ENCODE measurements at regions not wholly inside any gene's neighbourhood (a gene's known extent, or its start where the extent isn't known, plus 50 kb on each side); places are given as distances from the start of the nearest gene placed in this dataset.

DNA sequence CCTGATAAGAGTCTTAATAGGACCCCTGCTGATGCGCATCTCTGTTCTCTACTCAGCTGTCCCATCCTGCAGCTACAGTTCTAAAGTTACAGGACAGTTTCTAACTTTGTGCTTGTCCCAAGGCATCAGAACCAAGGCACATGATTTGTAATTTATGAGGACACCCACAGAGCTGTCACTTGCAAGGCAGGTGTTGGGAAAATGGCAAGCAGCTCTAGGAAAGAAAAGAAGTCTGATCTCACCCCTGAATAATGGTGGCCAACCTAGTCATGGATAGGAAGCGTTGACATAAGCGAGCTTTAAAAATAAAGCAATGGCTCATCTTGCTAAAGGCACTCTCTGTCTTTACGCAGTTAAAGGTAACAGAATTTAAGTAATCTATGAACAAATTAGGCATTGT lies 127.6 kb upstream of the VGLL2 start:
- Histone ChIP-seq H3K36me3 (ENCODE audit: control insufficient read depth in 2 of 3, insufficient read depth in 3 of 3, low read length in 3 of 3) (no peaks in the 10 kb centered on the region), H3K9ac (ENCODE audit: low read length in 3 of 3) (no peak overlapping the region), H3K27ac (ENCODE audit: low read depth in 2 of 2, low read length in 2 of 2) (no peak overlapping the region), H3K27me3 (ENCODE audit: control insufficient read depth, insufficient read depth, low read length) (no peaks in the 10 kb centered on the region), H3K4me1 (ENCODE audit: control insufficient read depth in 2 of 3, insufficient read depth in 2 of 3, low read depth in 1 of 3, low read length in 3 of 3) (no peaks in the 10 kb centered on the region), H3K9me3 (ENCODE audit: control insufficient read depth in 2 of 3, insufficient read depth in 1 of 3, low read length in 3 of 3) (no peaks in the 10 kb centered on the region), H3K4me3 (ENCODE audit: low read length in 3 of 3) (no peak overlapping the region)
- no peak for FAIRE-seq
- intact Hi-C loops (cut with DNase I) = no loop called here
- no peak for DNase-seq
- TF ChIP-seq, protein P1, sequence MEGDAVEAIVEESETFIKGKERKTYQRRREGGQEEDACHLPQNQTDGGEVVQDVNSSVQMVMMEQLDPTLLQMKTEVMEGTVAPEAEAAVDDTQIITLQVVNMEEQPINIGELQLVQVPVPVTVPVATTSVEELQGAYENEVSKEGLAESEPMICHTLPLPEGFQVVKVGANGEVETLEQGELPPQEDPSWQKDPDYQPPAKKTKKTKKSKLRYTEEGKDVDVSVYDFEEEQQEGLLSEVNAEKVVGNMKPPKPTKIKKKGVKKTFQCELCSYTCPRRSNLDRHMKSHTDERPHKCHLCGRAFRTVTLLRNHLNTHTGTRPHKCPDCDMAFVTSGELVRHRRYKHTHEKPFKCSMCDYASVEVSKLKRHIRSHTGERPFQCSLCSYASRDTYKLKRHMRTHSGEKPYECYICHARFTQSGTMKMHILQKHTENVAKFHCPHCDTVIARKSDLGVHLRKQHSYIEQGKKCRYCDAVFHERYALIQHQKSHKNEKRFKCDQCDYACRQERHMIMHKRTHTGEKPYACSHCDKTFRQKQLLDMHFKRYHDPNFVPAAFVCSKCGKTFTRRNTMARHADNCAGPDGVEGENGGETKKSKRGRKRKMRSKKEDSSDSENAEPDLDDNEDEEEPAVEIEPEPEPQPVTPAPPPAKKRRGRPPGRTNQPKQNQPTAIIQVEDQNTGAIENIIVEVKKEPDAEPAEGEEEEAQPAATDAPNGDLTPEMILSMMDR (IDR thresholded peaks at IDR 0.05; ENCODE audit: borderline replicate concordance, extremely low read depth, insufficient read depth) = no peak

DNA sequence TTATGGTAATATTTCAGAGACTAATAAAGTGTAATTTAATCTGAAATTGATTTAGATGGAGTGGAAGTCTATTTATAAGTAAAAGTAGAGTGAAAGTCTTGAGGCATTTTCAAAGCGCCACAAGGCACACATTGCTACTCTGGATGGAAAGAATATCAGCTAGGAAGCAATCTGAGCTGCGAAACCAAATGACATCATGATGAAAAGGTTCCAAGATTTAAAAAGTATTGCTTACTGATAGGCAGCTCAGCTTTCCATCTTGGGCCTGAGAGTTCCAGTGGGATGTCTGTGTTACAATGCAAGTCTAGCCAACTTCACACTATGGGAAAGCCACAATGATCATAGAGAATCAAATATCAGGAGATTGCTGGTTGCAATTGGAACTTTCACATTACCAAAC lies 126.9 kb upstream of the VGLL2 start:
- Histone ChIP-seq H3K4me1 (ENCODE audit: control insufficient read depth in 2 of 3, insufficient read depth in 2 of 3, low read depth in 1 of 3, low read length in 3 of 3) (no peaks in the 10 kb centered on the region), H3K27me3 (ENCODE audit: control insufficient read depth, insufficient read depth, low read length) (no peaks in the 10 kb centered on the region), H3K36me3 (ENCODE audit: control insufficient read depth in 2 of 3, insufficient read depth in 3 of 3, low read length in 3 of 3) (no peaks in the 10 kb centered on the region), H3K9me3 (ENCODE audit: control insufficient read depth in 2 of 3, insufficient read depth in 1 of 3, low read length in 3 of 3) (no peaks in the 10 kb centered on the region), H3K4me3 (ENCODE audit: low read length in 3 of 3) (no peak overlapping the region), H3K27ac (ENCODE audit: low read depth in 2 of 2, low read length in 2 of 2) (no peak overlapping the region), H3K9ac (ENCODE audit: low read length in 3 of 3) (no peak overlapping the region)
- DNase-seq = no peak
- TF ChIP-seq, protein P1 (IDR thresholded peaks at IDR 0.05; ENCODE audit: borderline replicate concordance, extremely low read depth, insufficient read depth) = no peak
- intact Hi-C loops (cut with DNase I) = no loop called here
- FAIRE-seq = no peak

DNA sequence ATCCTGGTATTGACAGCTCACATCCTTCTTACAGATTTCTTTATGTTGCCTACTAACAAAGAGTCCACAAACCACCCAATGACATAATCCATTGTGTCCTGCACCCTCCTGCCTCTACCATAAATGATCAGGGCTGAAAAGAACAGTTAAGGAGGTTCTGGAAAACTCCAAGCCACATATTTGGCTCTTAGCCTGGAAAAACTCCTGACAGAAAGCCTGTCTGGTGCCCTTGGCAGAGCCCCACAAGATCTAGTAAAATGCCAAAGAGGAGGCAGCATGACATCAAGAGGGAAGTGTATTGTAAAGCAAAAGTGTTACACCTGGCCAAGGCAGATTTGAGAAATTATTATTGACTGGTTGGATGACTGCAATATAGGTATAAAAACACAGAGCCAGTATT lies 126.4 kb upstream of the VGLL2 start:
- Histone ChIP-seq H3K36me3 (ENCODE audit: control insufficient read depth in 2 of 3, insufficient read depth in 3 of 3, low read length in 3 of 3) (no peaks in the 10 kb centered on the region), H3K4me3 (ENCODE audit: low read length in 3 of 3) (no peak overlapping the region), H3K4me1 (ENCODE audit: control insufficient read depth in 2 of 3, insufficient read depth in 2 of 3, low read depth in 1 of 3, low read length in 3 of 3) (no peaks in the 10 kb centered on the region), H3K27ac (ENCODE audit: low read depth in 2 of 2, low read length in 2 of 2) (no peak overlapping the region), H3K27me3 (ENCODE audit: control insufficient read depth, insufficient read depth, low read length) (no peaks in the 10 kb centered on the region), H3K9ac (ENCODE audit: low read length in 3 of 3) (no peak overlapping the region), H3K9me3 (ENCODE audit: control insufficient read depth in 2 of 3, insufficient read depth in 1 of 3, low read length in 3 of 3) (no peaks in the 10 kb centered on the region)
- DNase-seq (no peak), FAIRE-seq (no peak)
- intact Hi-C loops (cut with DNase I) = no loop called here
- TF ChIP-seq, protein P1 (IDR thresholded peaks at IDR 0.05; ENCODE audit: borderline replicate concordance, extremely low read depth, insufficient read depth) = no peak

DNA sequence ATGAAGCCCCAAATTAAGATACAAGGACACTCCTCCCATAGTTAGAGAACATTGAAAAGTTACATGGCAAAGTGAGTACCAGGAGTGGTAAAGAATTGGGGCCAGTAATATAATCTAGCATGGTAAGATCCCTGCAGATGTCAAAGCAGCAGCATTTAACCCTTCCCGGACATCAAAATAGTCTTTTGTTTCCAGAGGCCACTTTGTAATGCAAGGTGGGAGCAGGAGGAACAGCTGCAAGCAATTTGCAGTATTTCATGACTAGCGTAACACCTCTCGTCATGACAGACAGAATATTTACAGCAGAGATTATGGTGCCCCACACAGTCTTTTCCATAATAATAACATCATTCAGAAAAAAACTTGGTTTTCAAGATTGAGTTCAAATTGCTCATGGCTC lies 123.2 kb upstream of the VGLL2 start:
- DNase-seq (no peak), FAIRE-seq (no peak)
- no peak overlapping the region for H3K27ac ChIP-seq (ENCODE audit: low read depth in 2 of 2, low read length in 2 of 2)
- TF ChIP-seq, protein P1 (IDR thresholded peaks at IDR 0.05; ENCODE audit: borderline replicate concordance, extremely low read depth, insufficient read depth) = no peak
- no peaks in the 10 kb centered on the region for H3K36me3 ChIP-seq (ENCODE audit: control insufficient read depth in 2 of 3, insufficient read depth in 3 of 3, low read length in 3 of 3)
- no peak overlapping the region for H3K9ac ChIP-seq (ENCODE audit: low read length in 3 of 3)
- intact Hi-C loops (cut with DNase I) = no loop called here
- no peaks in the 10 kb centered on the region for H3K9me3 ChIP-seq (ENCODE audit: control insufficient read depth in 2 of 3, insufficient read depth in 1 of 3, low read length in 3 of 3)
- H3K27me3 ChIP-seq (ENCODE audit: control insufficient read depth, insufficient read depth, low read length) = no peaks in the 10 kb centered on the region
- H3K4me3 ChIP-seq (ENCODE audit: low read length in 3 of 3) = no peak overlapping the region
- H3K4me1 ChIP-seq (ENCODE audit: control insufficient read depth in 2 of 3, insufficient read depth in 2 of 3, low read depth in 1 of 3, low read length in 3 of 3) = no peaks in the 10 kb centered on the region

Measured in kidney (tissue), 13 donors.